ENCODE measurements at regions not wholly inside any gene's neighbourhood (a gene's known extent, or its start where the extent isn't known, plus 50 kb on each side); places are given as distances from the start of the nearest gene placed in this dataset.
"Not testable (repeated sequence)": the region's sequence is repeated elsewhere in the genome, so short reads cannot be mapped to it uniquely, and the experiment has no call there.

DNA sequence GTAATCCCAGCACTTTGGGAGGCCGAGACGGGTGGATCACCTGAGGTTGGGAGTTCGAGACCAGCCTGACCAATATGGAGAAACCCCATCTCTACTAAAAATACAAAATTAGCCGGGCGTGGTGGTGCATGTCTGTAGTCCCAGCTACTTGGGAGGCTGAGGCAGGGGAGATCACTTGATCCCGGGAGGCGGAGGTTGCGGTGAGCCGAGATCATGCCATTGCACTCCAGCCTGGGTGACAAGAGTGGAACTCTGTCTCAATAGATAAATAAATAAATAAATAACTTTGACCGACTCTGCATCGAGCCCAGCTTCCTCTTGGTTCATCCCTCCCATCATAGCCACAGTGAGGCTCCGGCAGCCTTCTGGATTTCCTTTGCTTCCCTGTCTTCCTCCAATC lies 89.6 kb downstream of the CRLF2 start:
- TF ChIP-seq CTCF (IDR thresholded peaks at IDR 0.05); EZH2 (IDR thresholded peaks at IDR 0.05; ENCODE audit: borderline replicate concordance, insufficient read depth, low read depth, low read length, poor library complexity, severe bottlenecking): not testable (repeated sequence)
